K562 (cell line): ENCODE measurements at regions not wholly inside any gene's neighbourhood (a gene's known extent, or its start where the extent isn't known, plus 50 kb on each side); places are given as distances from the start of the nearest gene placed in this dataset.

ENCODE experiments used
- ATAC-seq: fragments of 200-7000 bp; cut with Tn5 transposase; 3 replicates; pipeline ENCODE4 v1.9.1; 2020; ENCODE audit warnings: moderate library complexity
- BruUV-seq: library from RNA; stranded (reverse); fragments of 400-500 nt; replicated peaks from 2 replicates; lab custom pipeline; 2021; lab: Mats Ljungman, UMichigan
- CTCF ChIA-PET: fragments of 300-600 bp; formaldehyde crosslinking; extraction: SDS; loops from one replicate; lab custom pipeline; 2021; ENCODE audit warnings: low intra/inter-chr PET ratio; lab: Yijun Ruan, JAX
- POLR2A ChIA-PET: fragments of 300-600, 350-650 bp; sonication (Branson Sonifier 250); formaldehyde crosslinking; extraction: SDS; loops from one replicate; lab custom pipeline; 2021; ENCODE audit warnings: antibody characterized with exemption, inconsistent platforms; lab: Yijun Ruan, JAX
- DNase-seq, 4 experiments: peaks; one replicate each; pipeline versions ENCODE4 v3.0.0 to v3.0.0-alpha.2; 2011 to 2018; ENCODE audit warnings: low spot score in 3 of 4, mixed read lengths in 3 of 4; ENCODE audit errors: extremely low read depth in 1 of 4
- FAIRE-seq: peaks from 2 replicates; lab custom pipeline; 2011; peaks lifted over from hg19 to GRCh38; lab: Jason Lieb, UNC
- H2AFZ ChIP-seq: 2 replicates; pipeline ENCODE4 v1.6.0; 2011; ENCODE audit warnings: low read depth, low read length, control low read depth, inconsistent platforms
- H3K27ac ChIP-seq: fragments of 200-600 bp; 3 replicates; pipeline ENCODE4 v1.8.0; 2011; ENCODE audit warnings: low read depth, mild to moderate bottlenecking, control low read depth, inconsistent platforms, low read length, moderate library complexity, mixed read lengths; ENCODE audit errors: extremely low read depth
- H3K27me3 ChIP-seq, 2 experiments: fragments of 300-600 bp in 1 of 2; 2 replicates in 1 of 2; 3 replicates in 1 of 2; pipeline versions ENCODE4 v1.6.0 to v1.8.0; 2011; ENCODE audit warnings: inconsistent platforms in 2 of 2, low read length in 2 of 2, mild to moderate bottlenecking in 1 of 2, mixed read lengths in 1 of 2, moderate library complexity in 1 of 2; ENCODE audit not compliant: control insufficient read depth in 2 of 2, insufficient read depth in 2 of 2
- H3K36me3 ChIP-seq: fragments of 300-600 bp; 3 replicates; pipeline ENCODE4 v1.8.0; 2011; ENCODE audit warnings: mild to moderate bottlenecking, low read length, inconsistent platforms; ENCODE audit not compliant: control insufficient read depth, insufficient read depth
- H3K4me1 ChIP-seq, 2 experiments: fragments of 200-600 bp in 1 of 2; replicated peaks in 1 of 2; 2 replicates in 1 of 2; 3 replicates in 1 of 2; pipeline versions ENCODE4 v1.5.1 to v1.8.0; 2011; ENCODE audit warnings: inconsistent platforms in 2 of 2, low read length in 2 of 2, mild to moderate bottlenecking in 1 of 2, mixed read lengths in 1 of 2, moderate library complexity in 1 of 2; ENCODE audit not compliant: control insufficient read depth in 2 of 2, insufficient read depth in 2 of 2
- H3K4me2 ChIP-seq: 2 replicates; pipeline ENCODE4 v1.6.1; 2011; ENCODE audit warnings: low read length, control low read depth, inconsistent platforms, mixed read lengths; ENCODE audit not compliant: insufficient read depth
- H3K4me3 ChIP-seq: fragments of 200-600 bp; sonication (generic), shearing (Covaris generic); 2 replicates; pipeline ENCODE4 v1.5.1; 2016; ENCODE audit warnings: control low read depth, inconsistent platforms
- H3K79me2 ChIP-seq: fragments of 200-600 bp; 3 replicates; pipeline ENCODE4 v1.8.0; 2011; ENCODE audit warnings: low read length, inconsistent platforms; ENCODE audit not compliant: control insufficient read depth, insufficient read depth
- H3K9ac ChIP-seq, 2 experiments: 2 replicates each; pipeline versions ENCODE4 v1.6.0 to v1.6.1; 2011; ENCODE audit warnings: low read depth in 2 of 2, low read length in 2 of 2, control low read depth in 1 of 2, inconsistent platforms in 1 of 2, mild to moderate bottlenecking in 1 of 2, mixed read lengths in 1 of 2; ENCODE audit not compliant: insufficient read depth in 1 of 2
- H3K9me1 ChIP-seq: one replicate; pipeline ENCODE4 v1.6.0; 2011; ENCODE audit warnings: inconsistent platforms, mild to moderate bottlenecking, low read length, moderate library complexity; ENCODE audit not compliant: control insufficient read depth, insufficient read depth
- H3K9me3 ChIP-seq: replicated peaks from 2 replicates; pipeline ENCODE4 v1.5.1; 2011; ENCODE audit warnings: low read depth, low read length, inconsistent platforms; ENCODE audit not compliant: control insufficient read depth, insufficient read depth
- H4K20me1 ChIP-seq: replicated peaks from 2 replicates; pipeline ENCODE4 v1.6.1; 2011; ENCODE audit warnings: low read length, inconsistent platforms, mixed read lengths; ENCODE audit not compliant: control insufficient read depth, insufficient read depth
- DDX20 ChIP-seq: fragments of 450-650 bp; IDR thresholded peaks from 2 replicates; pipeline ENCODE4 v1.6.1; 2016; ENCODE audit warnings: missing genetic modification characterization, low read depth, mild to moderate bottlenecking, missing compliant biosample characterization, moderate library complexity
- E2F4 ChIP-seq: sonication (generic); formaldehyde crosslinking; IDR thresholded peaks from 2 replicates; pipeline ENCODE4 v1.8.0; 2022; ENCODE audit warnings: mild to moderate bottlenecking, low read depth, missing genetic modification reagents
- FOXJ3 ChIP-seq: sonication (generic); formaldehyde crosslinking; IDR thresholded peaks from 2 replicates; pipeline ENCODE4 v1.4.0; 2020; ENCODE audit warnings: mild to moderate bottlenecking, missing genetic modification reagents
- HDAC2 ChIP-seq: fragments of 450-650 bp; IDR thresholded peaks from 2 replicates; pipeline ENCODE4 v1.6.1; 2016; ENCODE audit warnings: mild to moderate bottlenecking
- SMARCA4 ChIP-seq: fragments of 450-650 bp; IDR thresholded peaks from 2 replicates; pipeline ENCODE4 v1.6.1; 2016
- SRSF9 ChIP-seq: fragments of 200-400 bp; formaldehyde crosslinking; IDR thresholded peaks from 2 replicates; pipeline ENCODE4 v1.6.1; 2017; ENCODE audit warnings: low read depth, low read length, borderline replicate concordance
- ZBTB49 ChIP-seq: sonication (generic); formaldehyde crosslinking; IDR thresholded peaks from 2 replicates; pipeline ENCODE4 v1.8.0; 2022; ENCODE audit warnings: missing genetic modification reagents, mild to moderate bottlenecking, borderline replicate concordance
- ZNF133 ChIP-seq: fragments of 250-450 bp; sonication (Bioruptor Pico); IDR thresholded peaks from 2 replicates; pipeline ENCODE4 v1.4.0; 2020; ENCODE audit warnings: mild to moderate bottlenecking
- ZNF347 ChIP-seq: fragments of 450-650 bp; formaldehyde crosslinking; IDR thresholded peaks from 2 replicates; pipeline ENCODE4 v1.4.0; 2020; ENCODE audit warnings: low read depth, mild to moderate bottlenecking, moderate library complexity
- WGBS: fragments of 100-300 bp; shearing (Covaris generic); methylation state at CpG from one replicate; pipeline ENCODE4 v1.1.6; 2016; ENCODE audit warnings: low coverage, mixed read lengths; ENCODE audit not compliant: insufficient coverage; ENCODE audit errors: missing lambda C conversion rate; 5-methylcytosine and 5-hydroxymethylcytosine counted together
- in situ Hi-C: fragments of 300-500 bp; cut with MboI; formaldehyde crosslinking; loops from 4 replicates; pipeline ENCODE4 v1.15.0; 2018; ENCODE audit warnings: inconsistent platforms, mixed read lengths
- intact Hi-C: fragments of 100-400 bp; cut with micrococcal nuclease; formaldehyde crosslinking; loops from 2 replicates; pipeline ENCODE4 v1.14.2; 2022
- TF ChIP-seq, protein P1 (sequence below): fragments of 250-450 bp; sonication (Bioruptor Pico); IDR thresholded peaks from 2 replicates; pipeline ENCODE4 v1.4.0; 2020
- TF ChIP-seq, protein P2 (sequence below): fragments of 250-450 bp; sonication (Bioruptor Pico); IDR thresholded peaks from 2 replicates; pipeline ENCODE4 v1.8.0; 2022; ENCODE audit warnings: inconsistent platforms, mild to moderate bottlenecking, moderate library complexity, borderline replicate concordance

GRCh38 chr20:6579417-6579816, 188.1 kb upstream of the BMP2 start (continued):
- TF ChIP-seq, protein P1, sequence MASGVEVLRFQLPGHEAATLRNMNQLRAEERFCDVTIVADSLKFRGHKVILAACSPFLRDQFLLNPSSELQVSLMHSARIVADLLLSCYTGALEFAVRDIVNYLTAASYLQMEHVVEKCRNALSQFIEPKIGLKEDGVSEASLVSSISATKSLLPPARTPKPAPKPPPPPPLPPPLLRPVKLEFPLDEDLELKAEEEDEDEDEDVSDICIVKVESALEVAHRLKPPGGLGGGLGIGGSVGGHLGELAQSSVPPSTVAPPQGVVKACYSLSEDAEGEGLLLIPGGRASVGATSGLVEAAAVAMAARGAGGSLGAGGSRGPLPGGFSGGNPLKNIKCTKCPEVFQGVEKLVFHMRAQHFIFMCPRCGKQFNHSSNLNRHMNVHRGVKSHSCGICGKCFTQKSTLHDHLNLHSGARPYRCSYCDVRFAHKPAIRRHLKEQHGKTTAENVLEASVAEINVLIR (CRISPR knock-in tag): no peak
- TF ChIP-seq, protein P2, sequence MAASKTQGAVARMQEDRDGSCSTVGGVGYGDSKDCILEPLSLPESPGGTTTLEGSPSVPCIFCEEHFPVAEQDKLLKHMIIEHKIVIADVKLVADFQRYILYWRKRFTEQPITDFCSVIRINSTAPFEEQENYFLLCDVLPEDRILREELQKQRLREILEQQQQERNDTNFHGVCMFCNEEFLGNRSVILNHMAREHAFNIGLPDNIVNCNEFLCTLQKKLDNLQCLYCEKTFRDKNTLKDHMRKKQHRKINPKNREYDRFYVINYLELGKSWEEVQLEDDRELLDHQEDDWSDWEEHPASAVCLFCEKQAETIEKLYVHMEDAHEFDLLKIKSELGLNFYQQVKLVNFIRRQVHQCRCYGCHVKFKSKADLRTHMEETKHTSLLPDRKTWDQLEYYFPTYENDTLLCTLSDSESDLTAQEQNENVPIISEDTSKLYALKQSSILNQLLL (CRISPR knock-in tag): no peak

DNA sequence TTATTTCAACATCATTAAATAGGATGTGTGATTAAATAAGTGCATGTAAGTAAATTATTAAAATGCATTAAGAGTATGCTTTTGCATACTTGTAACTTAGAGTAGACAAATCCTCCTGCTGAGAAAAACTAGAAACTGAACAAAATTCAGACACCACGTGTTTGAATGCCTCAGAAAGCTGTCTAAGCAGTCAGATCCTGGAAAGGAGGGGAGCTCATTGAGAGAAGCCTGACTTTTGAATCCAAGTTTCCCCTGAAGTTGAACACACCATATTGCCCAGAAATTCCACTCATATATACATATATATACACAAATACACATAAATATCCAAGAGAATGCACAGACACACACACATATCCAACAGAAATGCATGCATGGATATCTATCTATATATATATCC, 190.0 kb upstream of the BMP2 start:
- Histone ChIP-seq H3K9me1 (no peaks in the 10 kb centered on the region), H3K4me2 (no peak overlapping the region), H3K4me1 (no peaks in the 10 kb centered on the region), H3K27me3 (no peaks in the 10 kb centered on the region), H3K27ac (no peak overlapping the region), H3K36me3 (no peaks in the 10 kb centered on the region), H3K4me3 (no peak overlapping the region), H4K20me1 (no peaks in the 10 kb centered on the region), H3K79me2 (no peaks in the 10 kb centered on the region)
- intact Hi-C loops (no loop called here), in situ Hi-C loops (no loop called here)
- POLR2A ChIA-PET: no interaction called here
- no peak for FAIRE-seq
- no peak for DNase-seq
- ATAC-seq: no peak
- CTCF ChIA-PET: interaction anchor here (0.7 kb wide), 1 partner anchor 296 kb away, joined by 3 read pairs; no protein-coding TSS in a partner anchor
- TF ChIP-seq ZNF133 (CRISPR knock-in tag): no peak
- TF ChIP-seq ZBTB49: no peak
- no peak for TF ChIP-seq FOXJ3 (CRISPR knock-in tag)
- no peak for TF ChIP-seq SMARCA4
- no peak for TF ChIP-seq HDAC2
- TF ChIP-seq ZNF347 (CRISPR knock-in tag): no peak
- no peak for TF ChIP-seq DDX20
- no peak for TF ChIP-seq E2F4
- TF ChIP-seq SRSF9: no peak
- TF ChIP-seq, all 486 proteins: peak for 0
- 0% methylated on average over 1 of the region's 1 CpG for WGBS
- no peaks in the 10 kb centered on the region for H3K9me3 ChIP-seq
- no peak overlapping the region for H2AFZ ChIP-seq
- BruUV-seq: no TSS peak
- no peak overlapping the region for H3K9ac ChIP-seq
